Hepatic stellate cell (primary cell): ENCODE measurements at regions not wholly inside any gene's neighbourhood (a gene's known extent, or its start where the extent isn't known, plus 50 kb on each side); places are given as distances from the start of the nearest gene placed in this dataset.
"Not testable (repeated sequence)": the region's sequence is repeated elsewhere in the genome, so short reads cannot be mapped to it uniquely, and the experiment has no call there.

ENCODE experiments used
- DNase-seq: peaks from one replicate; pipeline ENCODE4 v3.0.0; 2011; ENCODE audit warnings: low spot score

DNA sequence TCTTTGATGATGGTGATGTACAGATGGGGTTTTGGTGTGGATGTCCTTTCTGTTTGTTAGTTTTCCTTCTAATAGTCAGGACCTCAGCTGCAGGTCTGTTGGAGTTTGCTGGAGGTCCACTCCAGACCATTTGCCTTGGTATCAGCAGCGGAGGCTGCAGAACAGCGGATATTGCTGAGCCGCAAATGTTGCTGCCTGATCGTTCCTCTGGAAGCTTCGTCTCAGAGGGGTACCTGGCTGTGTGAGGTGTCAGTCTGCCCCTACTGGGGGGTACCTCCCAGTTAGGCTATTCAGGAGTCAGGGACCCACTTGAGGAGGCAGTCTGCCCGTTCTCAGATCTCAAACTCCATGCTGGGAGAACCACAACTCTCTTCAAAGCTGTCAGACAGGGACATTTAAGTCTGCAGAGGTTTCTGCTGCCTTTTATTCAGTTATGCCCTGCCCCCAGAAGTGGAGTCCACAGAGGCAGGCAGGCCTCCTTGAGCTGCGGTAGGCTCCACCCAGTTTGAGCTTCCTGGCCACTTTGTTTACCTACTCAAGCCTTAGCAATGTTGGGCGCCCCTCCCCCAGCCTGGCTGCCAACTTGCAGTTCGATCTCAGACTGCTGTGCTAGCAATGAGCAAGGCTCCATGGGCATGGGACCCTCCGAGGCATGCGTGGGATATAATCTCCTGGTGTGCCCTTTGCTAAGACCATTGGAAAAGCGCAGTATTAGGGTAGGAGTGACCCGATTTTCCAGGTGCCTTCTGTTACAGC, 264.5 kb downstream of the MATN1 start:
- DNase-seq = not testable (repeated sequence)

DNA sequence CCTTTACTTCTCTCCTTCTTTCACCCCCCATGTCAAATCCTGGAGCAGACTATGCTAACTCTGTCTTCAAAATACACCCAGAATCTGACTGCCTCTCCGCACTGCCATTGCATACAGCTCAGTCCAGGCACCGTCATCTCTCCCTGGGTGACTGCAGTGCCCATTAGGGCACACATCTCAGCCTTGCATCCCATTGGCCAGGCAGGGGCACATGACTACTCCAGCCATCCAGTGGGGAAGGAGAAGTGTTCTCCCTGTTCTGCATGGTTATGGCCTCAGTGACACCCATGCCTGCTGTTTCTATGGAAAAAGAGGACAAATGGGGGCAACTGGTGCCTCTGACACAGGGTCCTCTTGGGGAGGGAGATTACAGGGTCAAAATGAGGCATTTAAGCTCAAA, 270.5 kb downstream of the MATN1 start:
- no peak for DNase-seq

DNA sequence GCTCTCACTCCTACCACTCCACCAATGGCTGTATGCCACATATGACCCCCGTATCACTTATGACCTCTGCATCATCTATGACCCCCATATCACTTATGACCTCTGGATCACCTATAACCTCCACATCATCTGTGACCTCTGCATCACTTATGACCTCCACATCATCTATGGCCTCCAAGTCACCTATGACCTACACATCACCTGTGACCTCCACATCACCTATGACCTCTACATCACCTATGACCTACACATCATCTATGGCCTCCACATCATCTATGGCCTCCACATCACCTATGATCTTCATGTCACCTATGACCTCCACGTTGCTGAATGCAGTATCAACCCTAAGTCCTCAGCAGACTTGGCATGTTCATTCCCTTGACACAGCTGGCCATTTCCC, 271.2 kb downstream of the MATN1 start:
- no peak for DNase-seq

DNA sequence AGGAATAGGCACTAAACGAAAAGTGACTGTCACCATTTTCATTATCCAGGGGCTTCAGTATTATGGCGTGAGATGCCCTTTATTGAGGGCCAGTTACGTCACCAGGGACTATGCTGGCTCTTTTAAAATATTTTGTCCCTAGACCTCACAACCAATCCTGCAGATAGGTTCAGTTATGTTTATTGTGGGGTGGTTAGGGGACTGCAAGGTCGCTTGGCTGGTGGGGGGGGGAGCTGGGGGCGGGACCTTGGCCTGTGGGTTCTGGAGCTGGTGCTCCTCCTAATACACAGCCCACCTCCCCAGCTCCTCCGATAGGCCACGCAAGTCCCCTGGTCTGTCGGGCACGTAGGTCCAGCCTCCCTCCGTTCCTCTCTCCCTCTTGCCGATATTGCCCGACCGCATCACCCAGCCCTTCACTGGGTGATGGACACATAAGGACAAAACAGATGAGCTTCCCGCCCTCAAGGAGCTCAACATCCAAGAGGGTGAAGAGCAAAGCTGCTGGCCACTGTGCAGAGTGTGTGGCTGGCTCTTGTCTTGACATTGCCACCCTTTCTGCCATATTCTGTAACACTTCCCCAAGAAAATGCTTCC, 271.8 kb downstream of the MATN1 start:
- DNase-seq = no peak

DNA sequence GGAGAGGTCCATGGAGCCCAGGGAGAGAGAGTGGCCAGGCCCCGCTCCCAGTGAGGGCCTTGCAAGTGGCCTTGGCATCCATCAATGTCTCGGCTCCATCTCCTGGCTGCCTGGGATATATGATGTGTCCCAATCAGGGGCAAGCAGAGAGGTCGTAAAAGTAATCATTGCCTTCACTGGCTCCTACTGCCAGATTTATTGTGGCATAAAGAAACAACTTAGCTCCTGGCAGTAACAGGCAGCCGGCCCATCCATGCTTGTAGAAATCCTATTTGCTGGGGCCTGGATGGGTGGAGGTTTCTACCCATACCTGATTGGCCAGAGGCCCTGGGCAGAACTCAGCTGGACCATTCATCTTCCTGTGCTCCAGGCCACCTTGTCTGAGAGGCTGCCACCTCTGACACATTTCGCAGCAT, 272.6 kb downstream of the MATN1 start:
- DNase-seq = no peak

DNA sequence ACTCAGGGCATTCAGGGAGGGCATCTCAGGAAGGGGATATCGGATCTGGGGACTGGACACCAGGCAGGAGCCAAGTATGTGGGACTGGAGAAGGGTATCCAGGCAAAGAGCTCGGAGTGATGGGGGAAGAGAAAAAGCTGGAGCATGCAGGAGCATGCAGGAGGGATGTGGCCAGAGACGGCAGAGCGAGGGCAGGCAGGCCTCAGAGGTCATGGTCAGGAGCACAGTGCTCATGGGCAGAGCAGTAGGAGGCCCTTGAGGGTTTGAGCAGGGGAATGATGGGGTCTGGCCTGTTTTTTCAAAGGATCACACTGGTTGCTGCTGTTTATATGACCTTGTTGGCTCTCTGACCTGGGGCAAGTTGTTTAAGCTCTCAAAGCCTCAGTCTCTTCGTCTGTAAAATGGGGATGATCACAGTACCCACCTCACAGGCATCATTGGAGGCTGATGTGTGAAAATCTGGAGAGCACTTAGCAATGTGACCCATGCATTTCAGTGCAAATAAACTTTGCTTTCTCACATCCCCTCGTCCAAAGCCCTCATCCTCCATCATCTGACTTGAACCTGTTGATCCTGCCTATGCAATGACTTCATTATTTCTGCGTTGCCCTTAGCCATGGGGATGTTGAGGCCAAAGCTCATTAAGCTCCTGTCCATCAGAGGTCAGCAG, 273.1 kb downstream of the MATN1 start:
- DNase-seq = no peak

DNA sequence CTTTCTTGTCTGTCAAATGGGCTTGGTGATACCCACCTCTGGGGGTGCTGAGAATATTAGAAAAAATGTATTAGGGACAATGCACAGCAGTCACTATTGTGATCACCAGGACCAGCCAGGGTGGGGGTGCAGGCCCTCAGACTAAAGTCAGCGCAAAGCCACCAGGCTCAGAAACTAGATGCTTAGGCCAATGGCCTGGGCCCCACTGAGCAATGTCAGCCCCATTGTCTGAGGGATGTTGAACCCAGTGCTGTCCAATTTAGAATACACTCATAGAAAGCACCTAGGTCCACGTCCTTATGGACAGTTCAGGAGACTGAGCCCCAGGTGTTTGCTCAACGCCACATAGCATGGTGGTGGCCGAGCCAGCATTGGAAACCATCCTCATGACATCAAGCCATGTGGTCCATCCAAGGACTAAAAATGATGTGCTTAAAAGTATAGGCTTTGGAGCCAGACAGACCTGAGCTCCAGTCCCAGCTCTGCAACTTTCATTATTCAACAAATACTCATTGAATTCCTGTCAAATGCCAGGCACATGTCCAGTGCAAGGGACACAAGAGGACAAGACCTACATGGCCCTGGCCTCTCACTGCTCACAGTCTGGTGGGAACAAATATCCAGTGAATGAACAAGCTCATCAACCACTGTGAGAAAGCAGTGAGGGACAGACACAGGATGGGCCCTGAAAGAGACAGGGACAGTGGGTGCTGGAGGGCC, 273.8 kb downstream of the MATN1 start:
- no peak for DNase-seq

DNA sequence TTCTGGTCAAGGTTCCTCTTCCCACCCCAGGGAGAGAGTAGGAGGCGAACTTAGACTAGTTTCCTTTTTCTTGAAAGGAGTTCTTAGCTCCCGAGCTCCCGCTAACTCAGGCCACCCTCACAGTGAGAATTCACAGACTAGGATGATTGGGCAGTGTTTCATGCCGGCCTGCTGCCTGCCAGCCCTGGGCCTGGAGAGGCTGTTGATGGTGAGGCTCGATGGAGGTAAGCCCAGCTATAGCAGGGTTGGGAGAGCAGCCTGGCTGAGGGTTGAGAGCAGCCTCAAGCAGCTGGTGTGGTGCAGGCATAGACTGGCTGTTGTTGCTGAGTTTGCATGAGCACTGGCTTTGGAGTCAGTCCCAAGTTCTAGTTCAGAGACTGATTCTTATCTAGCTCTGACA, 274.4 kb downstream of the MATN1 start:
- DNase-seq = no peak

DNA sequence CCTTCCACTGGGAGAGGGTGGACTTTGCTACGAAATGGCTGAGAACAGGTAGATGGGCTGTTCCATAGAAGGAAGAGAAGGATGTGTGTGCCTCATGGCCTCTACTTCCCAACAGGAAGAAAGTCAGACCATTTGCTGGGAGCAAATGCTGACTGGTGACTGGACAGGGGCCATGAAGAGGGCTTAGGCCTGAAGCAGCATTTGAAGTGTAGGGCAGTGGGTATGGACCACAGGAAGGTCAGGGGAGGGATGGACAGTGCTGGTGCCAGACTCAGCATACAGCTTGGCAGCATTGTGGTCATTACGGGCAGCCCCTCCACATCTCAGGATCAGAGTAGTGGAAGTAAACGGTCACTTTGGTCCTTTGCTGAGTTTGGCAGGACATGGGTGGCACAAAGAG, 275.7 kb downstream of the MATN1 start:
- DNase-seq = no peak

DNA sequence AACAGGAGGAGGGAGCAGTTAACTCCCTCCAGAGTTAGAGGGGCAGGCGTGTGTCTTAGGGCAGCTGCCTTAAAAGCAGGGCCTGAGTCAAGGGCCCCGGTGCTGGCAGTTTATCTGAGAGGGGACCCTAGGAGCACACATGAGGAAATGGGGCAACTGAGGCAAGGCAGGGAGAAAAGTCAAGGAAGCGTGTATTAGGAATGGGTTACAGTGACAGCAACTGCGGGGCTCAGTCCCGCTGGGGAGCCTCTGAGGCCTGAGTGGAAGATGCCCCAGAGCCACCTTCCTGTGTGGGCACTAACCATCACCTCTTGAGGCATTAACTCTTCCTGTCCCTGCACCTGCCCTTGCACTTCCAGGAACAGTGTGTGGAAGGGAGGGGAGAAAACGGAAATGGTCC, 276.3 kb downstream of the MATN1 start:
- DNase-seq = no peak

DNA sequence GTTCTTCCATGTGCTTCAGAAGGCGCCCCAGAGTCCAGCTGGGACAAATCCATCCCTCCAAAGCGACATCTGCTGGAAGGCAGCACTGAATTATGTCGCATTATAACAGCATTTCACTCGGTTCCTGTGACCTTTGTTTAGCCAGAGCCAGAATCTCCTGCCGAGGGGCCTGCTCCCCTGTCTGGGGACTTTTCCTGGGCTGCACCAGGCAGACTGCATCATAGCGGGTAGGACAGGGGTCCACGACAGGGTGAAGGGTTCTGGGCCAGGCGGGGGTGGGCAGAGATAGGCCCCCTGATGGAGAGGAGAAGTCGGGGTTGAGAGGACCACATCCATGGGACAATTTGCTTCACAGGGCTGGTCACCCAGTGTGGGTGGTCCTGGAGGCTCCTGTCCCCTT, 276.9 kb downstream of the MATN1 start:
- DNase-seq = no peak

DNA sequence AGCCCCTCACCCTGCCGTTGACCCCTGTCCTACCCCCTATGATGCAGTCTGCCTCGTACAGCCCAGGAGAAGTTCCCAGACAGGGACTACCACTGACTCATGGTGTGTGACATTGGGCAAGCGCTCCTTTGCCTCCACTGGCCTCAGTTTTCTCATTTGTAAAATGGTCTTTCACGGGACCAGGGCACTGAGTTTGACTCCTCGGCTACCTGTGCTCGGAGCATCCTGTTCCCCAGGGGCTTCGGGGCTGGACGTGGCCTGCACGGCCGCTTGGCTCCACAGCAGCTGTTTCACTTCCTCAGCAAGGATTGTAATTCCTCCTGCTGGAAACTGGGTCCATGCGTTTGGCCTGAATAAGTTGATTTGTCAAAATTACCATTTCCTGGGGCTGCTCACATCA, 277.3 kb downstream of the MATN1 start:
- DNase-seq = no peak

DNA sequence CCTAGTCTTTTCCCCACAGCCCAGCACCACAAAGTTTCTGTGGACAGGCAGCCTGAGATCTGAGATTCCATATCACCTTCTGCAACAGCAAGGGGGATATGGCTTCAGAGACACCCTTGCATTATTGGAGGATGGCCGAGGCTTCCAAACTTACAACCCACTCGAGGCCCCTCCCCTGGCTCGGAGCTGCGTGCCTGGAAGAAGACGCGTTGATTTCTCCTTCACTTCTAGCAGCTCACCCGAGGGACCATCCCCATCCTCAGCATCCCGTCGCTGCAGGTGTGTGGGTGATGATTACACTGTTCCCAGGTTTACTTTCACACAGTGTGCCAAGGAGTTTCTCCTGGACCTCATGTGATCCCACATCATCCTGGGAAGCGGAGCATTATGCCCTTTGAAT, 277.9 kb downstream of the MATN1 start:
- no peak for DNase-seq

DNA sequence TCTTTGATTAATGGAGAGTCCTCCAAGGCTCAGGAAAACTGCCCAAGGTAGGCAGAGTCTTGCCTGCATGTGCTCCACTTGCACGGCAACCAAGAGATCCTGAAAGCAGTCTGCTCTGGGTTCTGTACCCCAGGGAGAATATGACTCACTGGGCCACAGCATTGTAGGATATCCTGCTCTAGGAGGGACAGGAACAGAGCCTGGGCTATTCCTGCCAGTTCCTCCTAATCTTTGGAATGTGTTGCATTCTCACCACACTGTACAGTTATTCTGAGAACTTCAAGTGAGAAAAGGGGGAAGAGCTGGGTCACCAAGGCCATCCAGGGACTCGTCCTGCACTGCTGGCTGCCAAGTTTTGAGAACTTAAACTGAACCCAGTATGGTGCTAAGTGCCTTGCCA, 278.5 kb downstream of the MATN1 start:
- DNase-seq = no peak

DNA sequence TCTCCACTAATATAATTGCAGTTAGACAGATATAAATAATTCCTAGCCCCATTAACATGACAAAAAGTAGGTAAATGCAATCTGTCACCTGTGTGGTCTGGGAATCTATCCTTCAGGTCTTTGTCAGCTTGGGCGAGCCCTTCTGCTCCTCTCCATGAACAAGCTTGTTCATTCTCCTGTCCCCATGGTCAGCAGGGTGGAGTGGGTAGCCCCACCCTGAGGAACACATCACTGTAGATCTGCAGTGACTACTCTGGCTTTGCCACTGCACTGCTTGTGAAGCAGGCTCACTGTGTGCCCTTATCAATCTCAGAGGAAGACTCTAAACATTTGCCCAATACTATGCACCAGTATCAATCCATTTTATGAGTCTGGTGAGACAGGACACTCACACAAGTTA, 279.0 kb downstream of the MATN1 start:
- DNase-seq = no peak

DNA sequence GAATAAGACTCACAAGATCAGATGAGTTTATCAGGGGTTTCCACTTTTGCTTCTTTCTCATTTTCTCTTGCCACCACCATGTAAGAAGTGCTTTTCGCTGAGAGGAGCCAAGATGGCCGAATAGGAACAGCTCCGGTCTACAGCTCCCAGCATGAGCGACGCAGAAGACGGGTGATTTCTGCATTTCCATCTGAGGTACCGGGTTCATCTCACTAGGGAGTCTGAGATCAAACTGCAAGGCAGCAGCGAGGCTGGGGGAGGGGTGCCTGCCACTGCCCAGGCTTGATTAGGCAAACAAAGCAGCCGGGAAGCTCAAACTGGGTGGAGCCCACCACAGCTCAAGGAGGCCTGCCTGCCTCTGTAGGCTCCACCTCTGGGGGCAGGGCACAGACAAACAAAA, 285.1 kb downstream of the MATN1 start:
- DNase-seq = not testable (repeated sequence)

DNA sequence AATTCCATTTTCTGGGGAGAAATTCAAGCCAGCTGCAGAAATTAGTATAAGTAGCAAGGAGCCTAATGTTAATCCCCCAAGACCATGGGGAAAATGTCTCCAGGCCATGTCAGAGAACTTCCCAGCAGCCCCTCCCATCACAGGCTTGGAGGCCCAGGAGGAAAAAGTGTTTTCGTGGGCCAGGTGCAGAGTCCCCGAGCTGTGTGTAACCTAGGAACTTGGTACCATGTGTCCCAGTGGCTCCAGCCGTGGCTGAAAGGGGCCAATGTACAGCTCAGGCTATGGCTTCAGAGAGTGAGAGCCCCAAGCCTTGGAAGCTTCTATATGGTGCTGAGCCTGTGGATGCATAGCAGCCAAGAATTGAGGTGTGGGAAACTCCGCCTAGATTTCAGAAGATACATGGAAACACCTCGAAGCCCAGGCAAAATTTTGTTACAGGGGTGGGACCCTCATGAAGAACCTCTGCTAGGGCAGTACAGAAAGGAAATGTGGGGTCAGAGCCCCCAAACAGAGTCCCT, 286.3 kb downstream of the MATN1 start:
- DNase-seq = no peak

DNA sequence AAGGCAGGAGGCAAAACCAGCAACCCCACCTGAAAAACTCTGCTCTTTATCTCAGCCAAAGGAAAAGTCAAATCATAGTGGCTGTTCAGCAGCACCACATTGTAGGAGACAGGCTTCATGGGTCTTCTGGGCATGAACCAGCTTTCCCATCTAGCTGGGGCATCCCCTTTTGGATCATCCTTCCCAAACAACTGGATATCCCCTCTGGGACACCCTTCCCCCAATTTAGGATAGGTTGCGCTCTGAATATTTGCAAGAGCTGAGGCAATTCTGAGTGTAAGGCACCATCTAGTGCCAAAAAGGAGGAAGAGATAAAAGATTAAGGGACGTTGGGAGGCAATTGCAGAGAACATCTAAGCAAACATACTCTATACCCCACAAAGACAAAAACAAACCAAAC, 295.8 kb downstream of the MATN1 start:
- no peak for DNase-seq

DNA sequence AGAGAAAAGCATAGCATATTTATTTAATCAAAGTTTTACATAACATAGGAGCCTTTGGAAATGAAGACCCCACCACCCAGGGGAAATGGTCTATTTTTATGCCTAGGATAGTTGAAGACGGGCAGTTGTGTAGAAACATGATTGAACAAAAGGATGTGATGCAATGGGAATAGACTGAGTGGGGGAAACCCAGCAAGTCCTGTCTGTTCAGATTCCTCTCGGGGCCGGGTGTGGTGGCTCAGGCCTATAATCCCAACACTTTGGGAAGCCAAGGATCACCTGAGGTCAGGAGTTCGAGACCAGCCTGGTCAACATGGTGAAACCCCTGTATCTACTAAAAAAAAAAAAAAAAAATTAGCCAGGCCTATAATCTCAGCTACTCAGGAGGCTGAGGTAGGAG, 298.3 kb downstream of the MATN1 start:
- DNase-seq = no peak

DNA sequence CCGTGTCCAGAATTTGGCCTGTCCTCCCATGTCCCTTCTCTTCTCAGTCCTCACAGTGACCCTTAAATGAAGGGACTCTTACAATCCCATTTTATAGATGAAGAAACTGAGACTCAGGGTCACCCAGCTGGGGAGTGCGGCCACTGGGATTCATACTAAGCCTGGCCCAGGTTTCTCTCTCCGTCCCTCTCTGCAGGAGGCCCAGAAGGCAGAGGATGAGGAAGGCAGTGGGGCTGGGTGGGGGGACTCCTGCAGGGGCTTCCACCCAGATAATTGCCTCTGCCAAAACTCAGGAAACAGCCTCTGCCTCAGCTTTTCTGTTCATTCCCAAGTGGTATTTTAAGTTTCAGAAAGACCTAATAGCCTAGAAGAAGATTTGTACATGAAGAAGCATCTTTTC, 299.8 kb downstream of the MATN1 start:
- DNase-seq = no peak

DNA sequence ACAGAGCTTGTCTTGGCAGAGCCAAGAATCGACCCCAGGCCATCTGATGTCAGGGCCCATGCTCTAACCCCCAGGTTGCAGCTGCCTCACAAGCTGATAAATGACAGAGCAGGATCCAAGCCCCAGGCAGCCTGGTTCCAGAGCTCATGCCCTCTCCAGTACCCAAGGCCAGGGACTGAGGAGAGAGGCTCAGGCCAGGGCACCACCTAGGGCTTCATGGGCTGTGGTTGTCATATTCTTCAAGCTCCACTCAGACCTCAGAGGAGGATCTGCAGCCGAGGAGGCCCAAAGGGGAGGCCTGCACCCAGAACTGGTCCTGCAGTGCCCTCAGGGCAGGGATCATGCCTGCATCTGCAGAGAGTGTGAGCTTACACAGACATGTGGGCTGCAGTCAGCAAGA, 301.1 kb downstream of the MATN1 start:
- DNase-seq = no peak

DNA sequence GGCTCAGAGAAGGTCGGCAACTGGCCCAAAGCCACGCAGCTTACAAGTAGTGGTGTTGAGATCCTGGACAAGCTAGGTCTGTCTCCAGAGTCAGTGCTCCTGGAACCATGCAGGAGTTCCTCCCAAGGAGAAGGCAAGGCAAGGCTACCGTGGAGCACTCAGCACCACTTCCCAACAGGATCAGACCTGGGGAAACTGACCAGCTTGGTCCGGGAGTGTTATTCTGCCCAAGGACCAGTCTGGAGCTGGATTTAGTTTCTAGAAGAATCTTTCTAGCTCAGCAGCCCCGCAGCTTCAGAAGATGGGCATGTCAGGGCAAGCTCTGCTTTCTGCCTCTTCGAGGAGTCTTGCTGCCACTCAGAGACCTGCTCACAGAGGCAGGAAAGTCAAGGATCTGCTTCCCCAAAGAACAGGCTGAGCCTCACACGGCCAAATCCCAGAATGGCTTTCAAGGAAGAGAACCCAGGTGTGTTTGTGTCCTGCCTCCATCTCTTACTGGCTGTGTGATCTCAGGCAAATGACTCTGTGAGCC, 302.8 kb downstream of the MATN1 start:
- DNase-seq = peak; percentile 1
